SH-SY5Y (cell line): ENCODE measurements at regions not wholly inside any gene's neighbourhood (a gene's known extent, or its start where the extent isn't known, plus 50 kb on each side); places are given as distances from the start of the nearest gene placed in this dataset.

Experiments used
- GATA2 ChIP-seq: IDR thresholded peaks from 2 replicates; pipeline ENCODE4 v1.6.1; 2011; ENCODE audit warnings: mild to moderate bottlenecking, low read depth, low read length
- GATA3 ChIP-seq: IDR thresholded peaks from 2 replicates; pipeline ENCODE4 v1.6.1; 2011; ENCODE audit warnings: low read depth, mild to moderate bottlenecking, low read length, moderate library complexity

DNA sequence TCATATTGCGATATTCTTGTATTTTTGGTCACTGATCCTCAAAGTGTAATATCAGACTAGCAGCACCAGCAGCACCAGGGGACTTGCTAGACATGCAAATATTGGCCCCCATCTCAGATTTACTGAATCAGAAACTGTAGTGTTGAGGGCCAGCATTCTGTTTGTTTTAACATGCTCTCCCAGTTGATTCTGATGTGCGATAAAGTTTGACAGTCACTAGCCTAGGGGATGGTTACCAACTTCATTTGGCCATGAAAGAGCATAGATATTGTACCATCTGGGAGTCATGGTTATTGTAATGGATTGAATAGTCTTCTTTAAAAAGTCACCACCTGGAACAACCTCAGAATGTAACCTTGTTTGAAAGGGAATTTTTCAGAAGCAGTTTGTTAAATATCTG is 1090.4 kb upstream of the RAG2 start:
- TF ChIP-seq GATA3, result no peak; the same call in 1 of the 2 replicates
- TF ChIP-seq GATA2, result peak; percentile 13; the same call in 1 of the 2 replicates
